MM.1S (cell line): ENCODE measurements at regions not wholly inside any gene's neighbourhood (a gene's known extent, or its start where the extent isn't known, plus 50 kb on each side); places are given as distances from the start of the nearest gene placed in this dataset.
"Not testable (repeated sequence)": the region's sequence is repeated elsewhere in the genome, so short reads cannot be mapped to it uniquely, and the experiment has no call there.

Source experiments
- DNase-seq: peaks from one replicate; pipeline ENCODE4 v3.0.0-alpha.2; 2015
- H2AFZ ChIP-seq: fragments of 300-600 bp; sonication (generic); 2 replicates; pipeline ENCODE4 v1.6.0; 2016; ENCODE audit warnings: antibody characterized with exemption, low read length
- H3F3A ChIP-seq: fragments of 300-600 bp; sonication (generic); 2 replicates; pipeline ENCODE4 v1.6.1; 2016; ENCODE audit warnings: mild to moderate bottlenecking, antibody characterized with exemption, low read length, moderate library complexity, mixed read lengths; ENCODE audit not compliant: insufficient read depth
- H3K27ac ChIP-seq: fragments of 300-600 bp; sonication (generic); 2 replicates; pipeline ENCODE4 v1.5.1; 2016; ENCODE audit warnings: mild to moderate bottlenecking, low read length
- H3K27me3 ChIP-seq: fragments of 300-600 bp; sonication (generic); replicated peaks from 2 replicates; pipeline ENCODE4 v1.6.0; 2016; ENCODE audit warnings: low read length; ENCODE audit not compliant: insufficient read depth
- H3K36me3 ChIP-seq: fragments of 300-600 bp; sonication (generic); replicated peaks from 2 replicates; pipeline ENCODE4 v1.6.1; 2016; ENCODE audit warnings: mild to moderate bottlenecking, low read length, mixed read lengths; ENCODE audit not compliant: insufficient read depth
- H3K4me1 ChIP-seq: fragments of 300-600 bp; sonication (generic); 2 replicates; pipeline ENCODE4 v1.6.1; 2016; ENCODE audit warnings: low read length, mixed read lengths
- H3K4me2 ChIP-seq: fragments of 300-600 bp; sonication (generic); 2 replicates; pipeline ENCODE4 v1.6.0; 2016; ENCODE audit warnings: low read depth, low read length
- H3K4me3 ChIP-seq: fragments of 300-600 bp; sonication (generic); 2 replicates; pipeline ENCODE4 v1.5.1; 2016; ENCODE audit warnings: low read length, mixed read lengths
- H3K79me2 ChIP-seq: fragments of 300-600 bp; sonication (generic); 2 replicates; pipeline ENCODE4 v1.6.1; 2016; ENCODE audit warnings: mixed run types, low read length, mixed read lengths
- H3K9ac ChIP-seq: fragments of 300-600 bp; sonication (generic); 2 replicates; pipeline ENCODE4 v1.6.1; 2016; ENCODE audit warnings: low read length, mixed read lengths
- H3K9me2 ChIP-seq: fragments of 300-600 bp; sonication (generic); replicated peaks from 2 replicates; pipeline ENCODE4 v1.6.1; 2016; ENCODE audit warnings: mild to moderate bottlenecking, low read length, mixed read lengths; ENCODE audit not compliant: insufficient read depth
- H3K9me3 ChIP-seq: fragments of 300-600 bp; sonication (generic); replicated peaks from 2 replicates; pipeline ENCODE4 v1.6.1; 2016; ENCODE audit warnings: mild to moderate bottlenecking, low read length, mixed read lengths; ENCODE audit not compliant: insufficient read depth
- H4K20me1 ChIP-seq: fragments of 300-600 bp; sonication (generic); 2 replicates; pipeline ENCODE4 v1.6.1; 2016; ENCODE audit warnings: mild to moderate bottlenecking, low read length, moderate library complexity, mixed read lengths; ENCODE audit not compliant: insufficient read depth
- CTCF ChIP-seq: fragments of 300-600 bp; sonication (generic); IDR thresholded peaks from 2 replicates; pipeline ENCODE4 v1.5.1; 2016; ENCODE audit warnings: antibody characterized with exemption, low read length, mixed read lengths
- EZH2 ChIP-seq: fragments of 300-600 bp; sonication (generic); optimal IDR thresholded peaks from 2 replicates; pipeline ENCODE3; 2017; ENCODE audit warnings: low read depth, mild to moderate bottlenecking, antibody characterized with exemption, low read length, mixed read lengths
- EZH2phosphoT487 ChIP-seq: fragments of 300-600 bp; sonication (generic); IDR thresholded peaks from 2 replicates; pipeline ENCODE4 v1.6.1; 2018; ENCODE audit warnings: antibody characterized with exemption, low read length

GRCh38 chr11:49405743-49406142 is 197.3 kb upstream of the FOLH1 start:
- no peak overlapping the region for H3K27ac ChIP-seq
- no peaks in the 10 kb centered on the region for H3K4me1 ChIP-seq
- no peak overlapping the region for H2AFZ ChIP-seq
- no peaks in the 10 kb centered on the region for H3K27me3 ChIP-seq
- TF ChIP-seq EZH2phosphoT487: no peak
- TF ChIP-seq EZH2: no peak
- TF ChIP-seq CTCF: no peak
- H3F3A ChIP-seq: no peaks in the 10 kb centered on the region
- H3K9ac ChIP-seq: no peak overlapping the region
- H3K9me2 ChIP-seq: no peaks in the 10 kb centered on the region
- DNase-seq: no peak
- no peaks in the 10 kb centered on the region for H3K79me2 ChIP-seq
- no peaks in the 10 kb centered on the region for H3K36me3 ChIP-seq
- no peak overlapping the region for H3K4me3 ChIP-seq
- H4K20me1 ChIP-seq: no peaks in the 10 kb centered on the region
- H3K9me3 ChIP-seq: no peaks in the 10 kb centered on the region
- H3K4me2 ChIP-seq: no peak overlapping the region

DNA sequence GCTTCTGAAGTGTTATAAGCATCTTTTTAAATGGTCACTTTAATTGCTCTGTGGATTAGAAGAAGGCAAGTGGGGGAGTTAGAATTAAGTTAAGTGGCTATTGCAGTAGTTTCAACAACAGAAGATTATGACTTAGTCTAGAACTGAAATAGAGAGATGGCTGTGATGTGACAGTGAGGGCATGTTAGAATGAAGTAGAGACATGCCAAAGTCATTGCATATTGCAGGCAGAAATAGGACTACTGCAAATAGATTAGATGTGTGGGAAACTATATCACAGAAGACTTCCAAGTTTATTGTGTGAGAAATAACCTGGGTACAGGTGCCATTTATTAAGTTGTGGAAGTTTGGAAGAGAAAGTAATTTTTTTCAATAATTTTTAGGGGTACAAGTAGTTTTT is 187.4 kb upstream of the FOLH1 start:
- H3K79me2 ChIP-seq, H3K4me2 ChIP-seq, H3K4me1 ChIP-seq, DNase-seq, H2AFZ ChIP-seq, H3K9ac ChIP-seq, H3K36me3 ChIP-seq, H4K20me1 ChIP-seq, H3F3A ChIP-seq, H3K9me3 ChIP-seq, H3K4me3 ChIP-seq, H3K9me2 ChIP-seq, H3K27ac ChIP-seq, H3K27me3 ChIP-seq: not testable (repeated sequence)

- not testable (repeated sequence) for H3K9me3 ChIP-seq, H3K36me3 ChIP-seq, H3F3A ChIP-seq, H3K4me3 ChIP-seq, H4K20me1 ChIP-seq, H3K27me3 ChIP-seq, DNase-seq, H3K4me1 ChIP-seq, H3K27ac ChIP-seq, H3K9ac ChIP-seq, H2AFZ ChIP-seq, H3K4me2 ChIP-seq, H3K9me2 ChIP-seq, H3K79me2 ChIP-seq
Observed at GRCh38 chr11:49390362-49390761, 182.0 kb upstream of the FOLH1 start.

DNA sequence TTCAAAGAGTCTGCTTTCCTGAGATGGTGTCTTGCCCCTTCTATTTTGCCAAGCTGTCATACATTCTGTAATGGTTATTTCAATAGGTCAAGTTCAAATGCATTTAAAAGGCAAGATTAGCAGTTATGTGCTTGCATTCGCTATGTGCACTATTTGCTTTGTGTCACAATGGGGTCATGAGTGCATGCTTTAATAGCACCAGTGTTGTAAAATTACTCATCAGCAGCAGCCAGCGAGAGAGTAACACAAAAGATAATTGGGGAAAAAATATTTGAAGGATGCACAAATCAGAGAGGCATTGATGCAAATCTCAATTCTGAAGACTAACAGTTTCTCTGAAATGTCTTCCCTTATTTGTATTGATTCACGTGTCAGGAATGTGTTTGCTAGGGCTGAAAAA is 180.7 kb upstream of the FOLH1 start:
- H2AFZ ChIP-seq, H3K4me1 ChIP-seq, H3K9ac ChIP-seq, H3K79me2 ChIP-seq, H3K36me3 ChIP-seq, H3K4me2 ChIP-seq, H3K9me3 ChIP-seq, H3K9me2 ChIP-seq, DNase-seq, H3K4me3 ChIP-seq, H4K20me1 ChIP-seq, H3K27me3 ChIP-seq, H3K27ac ChIP-seq, H3F3A ChIP-seq: not testable (repeated sequence)

DNA sequence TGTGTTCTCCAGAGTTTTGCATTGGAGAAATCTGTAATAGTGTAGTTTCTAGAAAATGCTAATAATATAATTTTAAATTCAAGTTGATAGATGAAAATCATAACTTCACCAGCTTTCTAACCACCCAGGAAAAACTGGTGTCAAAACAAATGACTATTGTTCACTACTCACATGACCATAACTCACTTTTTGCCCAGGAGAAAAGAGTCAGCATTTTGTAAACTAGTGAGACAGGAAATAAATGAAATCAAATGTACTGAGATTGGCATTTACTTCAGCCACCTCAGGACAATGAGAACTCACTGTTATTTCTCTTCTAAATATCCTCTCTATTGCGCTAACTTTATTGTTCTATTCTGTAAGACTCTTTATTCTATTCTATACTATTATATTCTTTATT is 176.0 kb upstream of the FOLH1 start:
- H3K79me2 ChIP-seq, H3K27ac ChIP-seq, H3K9ac ChIP-seq, H3K4me1 ChIP-seq, H2AFZ ChIP-seq, H3F3A ChIP-seq, H3K9me3 ChIP-seq, H3K27me3 ChIP-seq, DNase-seq, H3K9me2 ChIP-seq, H3K36me3 ChIP-seq, H4K20me1 ChIP-seq, H3K4me2 ChIP-seq, H3K4me3 ChIP-seq: not testable (repeated sequence)
